T-cell (primary cell): ENCODE measurements at regions not wholly inside any gene's neighbourhood (a gene's known extent, or its start where the extent isn't known, plus 50 kb on each side); places are given as distances from the start of the nearest gene placed in this dataset.

Experiments
- ATAC-seq, 4 experiments: fragments of 200-7000 bp in 3 of 4; fragments of 150-1000 bp in 1 of 4; cut with Tn5 transposase; replicated peaks in 1 of 4; 1 replicate in 3 of 4; 2 replicates in 1 of 4; pipeline ENCODE4 v1.10.0; 2021; ENCODE audit warnings: moderate library complexity in 3 of 4, mild to moderate bottlenecking in 2 of 4, moderate number of reproducible peaks in 1 of 4
- CTCF ChIA-PET, 2 donors: fragments of 300-600 bp; sonication (Branson Sonifier 250); formaldehyde crosslinking; loops; one replicate each; lab custom pipeline; 2022; ENCODE audit warnings: antibody characterized with exemption in 2 of 2; lab: Charles Lee
- POLR2A ChIA-PET, 2 donors: fragments of 300-600 bp; sonication (Branson Sonifier 250); formaldehyde crosslinking; loops; one replicate each; lab custom pipeline; 2022; ENCODE audit warnings: antibody characterized with exemption in 2 of 2; lab: Charles Lee
- DNase-seq, 35 experiments: peaks; one replicate each; pipeline versions ENCODE4 v3.0.0 to v3.0.0-alpha.2; 2013 to 2023
- H3K27ac ChIP-seq: one replicate; pipeline ENCODE4 v1.5.1; 2013; ENCODE audit warnings: low read length
- H3K27me3 ChIP-seq, 2 experiments: replicated peaks in 1 of 2; 1 replicate in 1 of 2; 2 replicates in 1 of 2; pipeline versions ENCODE4 v1.6.1 to v1.7.0; 2013; ENCODE audit warnings: low read length in 1 of 2, mixed read lengths in 1 of 2; ENCODE audit not compliant: control insufficient read depth in 2 of 2, insufficient read depth in 2 of 2; ENCODE audit errors: extremely low read depth in 1 of 2
- H3K36me3 ChIP-seq, 2 donors: 1 replicate in 1 of 2; 2 replicates in 1 of 2; pipeline versions ENCODE4 v1.6.1 to v1.7.0; 2013; ENCODE audit warnings: low read length in 1 of 2; ENCODE audit not compliant: control insufficient read depth in 2 of 2, insufficient read depth in 1 of 2; ENCODE audit errors: extremely low read depth in 1 of 2
- H3K4me1 ChIP-seq, 2 experiments: 1 replicate in 1 of 2; 2 replicates in 1 of 2; pipeline versions ENCODE4 v1.6.1 to v1.7.0; 2013; ENCODE audit warnings: low read length in 2 of 2, mixed read lengths in 1 of 2; ENCODE audit not compliant: insufficient read depth in 2 of 2, control insufficient read depth in 1 of 2; ENCODE audit errors: extremely low read depth in 1 of 2
- H3K4me3 ChIP-seq, 2 donors: 1 replicate in 1 of 2; 2 replicates in 1 of 2; pipeline versions ENCODE4 v1.5.1 to v1.7.0; 2013; ENCODE audit warnings: mild to moderate bottlenecking in 2 of 2, low read length in 1 of 2, moderate library complexity in 1 of 2; ENCODE audit not compliant: control insufficient read depth in 1 of 2; ENCODE audit errors: extremely low read depth in 1 of 2
- H3K9me3 ChIP-seq: 2 replicates; pipeline ENCODE4 v1.7.0; 2013
- H3K27ac Mint-ChIP-seq, 2 donors: one replicate each; pipeline ENCODE4 v1.8.0; 2020 to 2021; ENCODE audit warnings: mild to moderate bottlenecking in 2 of 2, mixed read lengths in 2 of 2
- H3K27me3 Mint-ChIP-seq, 2 donors: one replicate each; pipeline ENCODE4 v1.8.0; 2021 to 2022; ENCODE audit warnings: mixed read lengths in 2 of 2
- H3K36me3 Mint-ChIP-seq: one replicate; pipeline ENCODE4 v1.8.0; 2021; ENCODE audit warnings: mixed read lengths
- H3K4me1 Mint-ChIP-seq, 3 donors: one replicate each; pipeline ENCODE4 v1.8.0; 2020 to 2022; ENCODE audit warnings: mixed read lengths in 3 of 3, mild to moderate bottlenecking in 1 of 3
- H3K4me3 Mint-ChIP-seq, 3 donors: one replicate each; pipeline ENCODE4 v1.8.0; 2020 to 2022; ENCODE audit warnings: mild to moderate bottlenecking in 3 of 3, mixed read lengths in 3 of 3, moderate library complexity in 3 of 3
- H3K9me3 Mint-ChIP-seq, 3 donors: one replicate each; pipeline ENCODE4 v1.8.0; 2020 to 2022; ENCODE audit warnings: mixed read lengths in 3 of 3
- WGBS: methylation state at CpG from one replicate; pipeline ENCODE4 v1.1.5; 2013; ENCODE audit warnings: missing lambda C conversion rate; ENCODE audit not compliant: insufficient coverage; 5-methylcytosine and 5-hydroxymethylcytosine counted together

DNA sequence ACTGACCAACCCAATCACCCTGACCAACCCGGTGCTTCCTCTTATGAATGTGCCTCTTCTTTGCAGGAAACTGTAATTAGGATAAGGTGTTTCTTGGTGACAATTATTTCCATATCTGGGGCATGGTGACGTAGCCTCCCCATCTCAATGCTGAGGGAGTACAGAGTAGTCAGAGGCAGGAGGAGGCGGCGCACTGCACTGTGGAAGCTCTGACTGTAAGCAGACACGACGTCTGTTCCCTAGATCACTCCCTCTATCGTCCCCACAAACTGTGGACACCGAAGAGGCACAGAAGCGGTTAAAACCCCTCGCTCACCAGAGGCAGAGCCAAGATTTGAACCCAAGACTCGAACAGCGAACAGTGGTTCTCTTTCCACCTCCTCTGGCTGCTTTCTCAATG, 231.0 kb upstream of the IGF1R start:
- no peak for ATAC-seq

DNA sequence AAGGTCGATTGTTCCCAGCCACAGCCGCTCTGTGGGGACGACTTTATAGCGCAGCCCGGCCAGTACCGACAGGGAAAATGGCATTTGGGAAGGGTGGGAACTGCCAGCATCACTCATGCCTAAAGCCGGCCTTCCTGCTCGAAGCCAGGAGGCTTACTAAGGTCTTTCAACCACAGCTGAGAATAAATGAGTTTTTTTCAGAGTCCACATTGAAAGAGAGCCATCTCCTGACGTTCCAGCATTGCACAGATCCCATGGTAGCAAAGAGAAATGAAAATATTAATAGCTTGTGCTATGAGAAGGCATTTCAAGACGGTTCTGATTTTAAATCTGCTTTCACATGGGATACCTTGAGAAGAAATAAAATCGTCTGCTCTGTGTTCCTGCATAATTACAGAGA, 230.2 kb upstream of the IGF1R start:
- H3K9me3 ChIP-seq = no peaks in the 10 kb centered on the region
- H3K36me3 ChIP-seq = no peaks in the 10 kb centered on the region
- ChIA-PET CTCF (interaction anchor here in 1 of 2 donors (0.6 kb wide), 1 partner anchor 92 kb away, joined by 3 read pairs; no protein-coding TSS in a partner anchor), POLR2A (no interaction called here)
- H3K4me3 ChIP-seq = no peak overlapping the region
- Mint-ChIP-seq H3K27ac (no peak overlapping the region), H3K9me3 (no peaks in the 10 kb centered on the region), H3K4me1 (peaks cover 0 to 11% (median 7%) of the 10 kb centered on the region in 3 donors), H3K27me3 (peaks cover 21 to 40% of the 10 kb centered on the region in 2 donors), H3K4me3 (no peak overlapping the region), H3K36me3 (no peaks in the 10 kb centered on the region)
- H3K27ac ChIP-seq = no peak overlapping the region
- H3K4me1 ChIP-seq = peaks cover 0 to 16% of the 10 kb centered on the region in 2 experiments
- WGBS = 74% methylated on average over 11 of the region's 11 CpGs
- ATAC-seq = no peak
- peaks cover 8 to 51% of the 10 kb centered on the region in 2 experiments for H3K27me3 ChIP-seq
- no peak for DNase-seq

More for the DNA sequence above, 231.0 kb upstream of the IGF1R start:
- H3K27ac ChIP-seq = no peak overlapping the region
- peaks cover 0 to 16% of the 10 kb centered on the region in 2 experiments for H3K4me1 ChIP-seq
- Mint-ChIP-seq H3K36me3 (no peaks in the 10 kb centered on the region), H3K4me3 (no peak overlapping the region), H3K9me3 (no peaks in the 10 kb centered on the region), H3K4me1 (peaks cover 0 to 11% (median 7%) of the 10 kb centered on the region in 3 donors), H3K27me3 (peaks cover 13 to 33% of the 10 kb centered on the region in 2 donors), H3K27ac (no peak overlapping the region)
- ChIA-PET CTCF (no interaction called here), POLR2A (no interaction called here)
- H3K36me3 ChIP-seq = no peaks in the 10 kb centered on the region
- H3K27me3 ChIP-seq = peaks cover under 1 to 45% of the 10 kb centered on the region in 2 experiments
- WGBS = 90% methylated on average over 7 of the region's 12 CpGs
- no peak overlapping the region for H3K4me3 ChIP-seq
- DNase-seq = no peak
- H3K9me3 ChIP-seq = no peaks in the 10 kb centered on the region

GRCh38 chr15:98419173-98419780, 229.1 kb upstream of the IGF1R start:
- Histone ChIP-seq H3K4me1 (peaks cover 0 to 16% of the 10 kb centered on the region in 2 experiments), H3K9me3 (no peaks in the 10 kb centered on the region), H3K4me3 (no peak overlapping the region), H3K27ac (no peak overlapping the region), H3K27me3 (peaks cover 8 to 56% of the 10 kb centered on the region in 2 experiments), H3K36me3 (no peaks in the 10 kb centered on the region)
- no peak for DNase-seq
- CTCF ChIA-PET = interaction anchor here in 1 of 2 donors (0.6 to 0.7 kb wide), 3 partner anchors 10 to 59 kb away, joined by 3 to 10 read pairs (median 4); no protein-coding TSS in a partner anchor
- Mint-ChIP-seq H3K36me3 (no peaks in the 10 kb centered on the region), H3K9me3 (no peaks in the 10 kb centered on the region), H3K4me3 (no peak overlapping the region), H3K27me3 (peaks cover 22 to 41% of the 10 kb centered on the region in 2 donors), H3K27ac (no peak overlapping the region), H3K4me1 (peaks cover 0 to 11% (median 7%) of the 10 kb centered on the region in 3 donors)
- 56% methylated on average over 1 of the region's 5 CpGs for WGBS
- POLR2A ChIA-PET = no interaction called here
- no peak for ATAC-seq

GRCh38 chr15:98420837-98421236, 227.5 kb upstream of the IGF1R start:
- Histone ChIP-seq H3K36me3 (no peaks in the 10 kb centered on the region), H3K27me3 (peaks cover 8 to 61% of the 10 kb centered on the region in 2 experiments), H3K9me3 (no peaks in the 10 kb centered on the region), H3K27ac (no peak overlapping the region), H3K4me3 (no peak overlapping the region), H3K4me1 (peaks cover 0 to 16% of the 10 kb centered on the region in 2 experiments)
- DNase-seq (no peak), ATAC-seq (no peak)
- H3K27me3 Mint-ChIP-seq = peaks cover 33 to 52% of the 10 kb centered on the region in 2 donors
- POLR2A ChIA-PET = no interaction called here
- H3K9me3 Mint-ChIP-seq = no peaks in the 10 kb centered on the region
- no peak overlapping the region for H3K27ac Mint-ChIP-seq
- H3K36me3 Mint-ChIP-seq = no peaks in the 10 kb centered on the region
- peaks cover 0 to 11% (median 7%) of the 10 kb centered on the region in 3 donors for H3K4me1 Mint-ChIP-seq
- 40% methylated on average over 6 of the region's 8 CpGs for WGBS
- peak overlapping the region in 1 of 3 donors; percentile 61 for H3K4me3 Mint-ChIP-seq
- CTCF ChIA-PET = interaction anchor here (0.7 kb wide), 2 partner anchors 20 to 1422 kb away, joined by 6 to 7 read pairs; no protein-coding TSS in a partner anchor

GRCh38 chr15:98421419-98422129, 226.8 kb upstream of the IGF1R start:
- no peak overlapping the region for H3K27ac ChIP-seq
- CTCF ChIA-PET = interaction anchor here (0.6 to 0.9 kb wide), 2 partner anchors 32 to 484 kb away, joined by 3 read pairs; no protein-coding TSS in a partner anchor
- ATAC-seq (peak; percentile 55 to 70 (median 66)), DNase-seq (peak in 34 of 35 experiments; percentile 13 to 68 (median 43))
- POLR2A ChIA-PET = no interaction called here
- peaks cover 37 to 53% of the 10 kb centered on the region in 2 donors for H3K27me3 Mint-ChIP-seq
- peaks cover 0 to 16% of the 10 kb centered on the region in 2 experiments for H3K4me1 ChIP-seq
- no peaks in the 10 kb centered on the region for H3K36me3 Mint-ChIP-seq
- peaks cover 8 to 64% of the 10 kb centered on the region in 2 experiments for H3K27me3 ChIP-seq
- no peaks in the 10 kb centered on the region for H3K36me3 ChIP-seq
- H3K4me3 ChIP-seq = peak overlapping the region; percentile 25 to 50
- H3K27ac Mint-ChIP-seq = no peak overlapping the region
- 5% methylated on average over 57 of the region's 62 CpGs for WGBS
- H3K9me3 ChIP-seq = no peaks in the 10 kb centered on the region
- H3K9me3 Mint-ChIP-seq = no peaks in the 10 kb centered on the region
- H3K4me3 Mint-ChIP-seq = peak overlapping the region; percentile 21 to 61 (median 25)
- H3K4me1 Mint-ChIP-seq = peaks cover 0 to 11% (median 7%) of the 10 kb centered on the region in 3 donors

GRCh38 chr15:98422130-98422478, 226.2 kb upstream of the IGF1R start:
- peaks cover 0 to 16% of the 10 kb centered on the region in 2 experiments for H3K4me1 ChIP-seq
- ChIA-PET CTCF (interaction anchor here (0.6 to 0.9 kb wide), 2 partner anchors 31 to 483 kb away, joined by 3 read pairs; no protein-coding TSS in a partner anchor), POLR2A (no interaction called here)
- H3K36me3 ChIP-seq = no peaks in the 10 kb centered on the region
- Mint-ChIP-seq H3K27ac (no peak overlapping the region), H3K27me3 (peaks cover 35 to 57% of the 10 kb centered on the region in 2 donors), H3K4me1 (peaks cover 0 to 11% (median 7%) of the 10 kb centered on the region in 3 donors), H3K9me3 (no peaks in the 10 kb centered on the region), H3K36me3 (no peaks in the 10 kb centered on the region), H3K4me3 (peak overlapping the region in 1 of 3 donors; percentile 61)
- DNase-seq (no peak), ATAC-seq (no peak)
- WGBS = 10% methylated on average over 6 of the region's 13 CpGs
- H3K27ac ChIP-seq = no peak overlapping the region
- no peaks in the 10 kb centered on the region for H3K9me3 ChIP-seq
- H3K4me3 ChIP-seq = no peak overlapping the region
- peaks cover 8 to 69% of the 10 kb centered on the region in 2 experiments for H3K27me3 ChIP-seq
